Left ventricle myocardium inferior (tissue), 1 donor: ENCODE measurements at regions not wholly inside any gene's neighbourhood (a gene's known extent, or its start where the extent isn't known, plus 50 kb on each side); places are given as distances from the start of the nearest gene placed in this dataset.
"Not testable (repeated sequence)": the region's sequence is repeated elsewhere in the genome, so short reads cannot be mapped to it uniquely, and the experiment has no call there.

Experiments used
- DNase-seq: peaks from one replicate; pipeline ENCODE4 v3.0.0-alpha.2; 2020
- H3K27ac ChIP-seq: fragments of 200-600 bp; replicated peaks from 2 replicates; pipeline ENCODE4 v1.8.0; 2021
- H3K27me3 ChIP-seq: fragments of 200-600 bp; 2 replicates; pipeline ENCODE4 v1.8.0; 2021; ENCODE audit warnings: low read depth
- H3K36me3 ChIP-seq: fragments of 200-600 bp; 2 replicates; pipeline ENCODE4 v1.8.0; 2021
- H3K4me1 ChIP-seq: fragments of 200-600 bp; 2 replicates; pipeline ENCODE4 v1.8.0; 2021
- H3K4me3 ChIP-seq: fragments of 200-600 bp; 2 replicates; pipeline ENCODE4 v1.8.0; 2021; ENCODE audit warnings: mild to moderate bottlenecking, moderate library complexity
- H3K9me3 ChIP-seq: fragments of 200-600 bp; replicated peaks from 2 replicates; pipeline ENCODE4 v1.8.0; 2021
- intact Hi-C: fragments of 100-400 bp; cut with micrococcal nuclease; formaldehyde crosslinking; loops from one replicate; pipeline ENCODE4 v1.11.0; 2022
- TF ChIP-seq, protein P1 (sequence below): fragments of 200-600 bp; IDR thresholded peaks from 2 replicates; pipeline ENCODE4 v1.8.0; 2021; ENCODE audit warnings: antibody characterized with exemption, mild to moderate bottlenecking, borderline replicate concordance
- donor health status: DM: no; HTN: yes; CAD: no; lungs with severe emphysema.

DNA sequence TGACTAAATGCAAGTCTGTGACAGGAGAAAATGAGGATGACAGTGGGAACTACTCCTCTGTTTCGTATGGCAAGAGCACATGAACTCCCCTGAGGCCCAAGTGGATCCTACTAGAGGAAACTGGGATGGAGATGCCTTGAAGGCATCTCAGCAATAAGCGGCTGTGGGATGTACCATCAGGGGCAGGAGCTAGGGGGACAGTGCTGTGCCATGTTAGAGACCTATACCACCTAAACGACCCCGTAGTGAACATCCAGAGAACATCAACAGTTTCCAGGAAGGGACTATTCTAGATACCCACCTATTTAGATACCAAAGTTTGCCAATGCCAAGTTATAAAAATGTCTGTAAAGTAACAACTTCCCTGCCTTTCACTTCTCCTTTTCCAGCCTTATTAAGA, 860.8 kb upstream of the ACVR2A start:
- intact Hi-C loops: no loop called here

DNA sequence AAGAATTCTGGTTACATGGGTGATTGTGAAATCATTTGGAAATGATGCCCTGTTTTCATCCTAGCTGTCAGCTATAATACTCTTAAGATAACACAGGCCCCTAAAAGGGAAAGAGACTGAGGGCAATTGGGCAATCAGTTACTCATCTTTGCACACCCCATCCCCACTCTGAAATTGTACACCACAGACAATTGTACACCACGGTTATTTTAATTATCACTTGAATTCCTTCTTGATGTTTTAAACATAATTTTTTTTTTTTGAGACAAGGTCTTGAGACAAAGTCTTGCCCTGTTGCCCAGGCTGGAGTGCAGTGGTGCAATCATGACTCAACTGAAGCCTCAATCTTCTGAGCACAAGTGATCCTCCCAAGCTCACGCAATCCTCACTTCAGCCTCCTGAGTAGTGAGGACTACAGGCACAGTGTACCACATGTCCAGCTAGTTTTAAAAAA, 862.4 kb upstream of the ACVR2A start:
- Histone ChIP-seq H3K36me3 (no peaks in the 10 kb centered on the region), H3K4me3 (no peak overlapping the region), H3K27ac (no peak overlapping the region), H3K27me3 (no peaks in the 10 kb centered on the region), H3K4me1 (no peaks in the 10 kb centered on the region), H3K9me3 (no peaks in the 10 kb centered on the region)
- DNase-seq: no peak
- intact Hi-C loops: no loop called here
- TF ChIP-seq, protein P1, sequence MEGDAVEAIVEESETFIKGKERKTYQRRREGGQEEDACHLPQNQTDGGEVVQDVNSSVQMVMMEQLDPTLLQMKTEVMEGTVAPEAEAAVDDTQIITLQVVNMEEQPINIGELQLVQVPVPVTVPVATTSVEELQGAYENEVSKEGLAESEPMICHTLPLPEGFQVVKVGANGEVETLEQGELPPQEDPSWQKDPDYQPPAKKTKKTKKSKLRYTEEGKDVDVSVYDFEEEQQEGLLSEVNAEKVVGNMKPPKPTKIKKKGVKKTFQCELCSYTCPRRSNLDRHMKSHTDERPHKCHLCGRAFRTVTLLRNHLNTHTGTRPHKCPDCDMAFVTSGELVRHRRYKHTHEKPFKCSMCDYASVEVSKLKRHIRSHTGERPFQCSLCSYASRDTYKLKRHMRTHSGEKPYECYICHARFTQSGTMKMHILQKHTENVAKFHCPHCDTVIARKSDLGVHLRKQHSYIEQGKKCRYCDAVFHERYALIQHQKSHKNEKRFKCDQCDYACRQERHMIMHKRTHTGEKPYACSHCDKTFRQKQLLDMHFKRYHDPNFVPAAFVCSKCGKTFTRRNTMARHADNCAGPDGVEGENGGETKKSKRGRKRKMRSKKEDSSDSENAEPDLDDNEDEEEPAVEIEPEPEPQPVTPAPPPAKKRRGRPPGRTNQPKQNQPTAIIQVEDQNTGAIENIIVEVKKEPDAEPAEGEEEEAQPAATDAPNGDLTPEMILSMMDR: no peak

More for the DNA sequence above, 860.8 kb upstream of the ACVR2A start:
- Histone ChIP-seq H3K9me3 (no peaks in the 10 kb centered on the region), H3K36me3 (no peaks in the 10 kb centered on the region), H3K27me3 (no peaks in the 10 kb centered on the region), H3K4me3 (no peak overlapping the region), H3K4me1 (no peaks in the 10 kb centered on the region), H3K27ac (no peak overlapping the region)
- DNase-seq: no peak
- TF ChIP-seq, protein P1: no peak

DNA sequence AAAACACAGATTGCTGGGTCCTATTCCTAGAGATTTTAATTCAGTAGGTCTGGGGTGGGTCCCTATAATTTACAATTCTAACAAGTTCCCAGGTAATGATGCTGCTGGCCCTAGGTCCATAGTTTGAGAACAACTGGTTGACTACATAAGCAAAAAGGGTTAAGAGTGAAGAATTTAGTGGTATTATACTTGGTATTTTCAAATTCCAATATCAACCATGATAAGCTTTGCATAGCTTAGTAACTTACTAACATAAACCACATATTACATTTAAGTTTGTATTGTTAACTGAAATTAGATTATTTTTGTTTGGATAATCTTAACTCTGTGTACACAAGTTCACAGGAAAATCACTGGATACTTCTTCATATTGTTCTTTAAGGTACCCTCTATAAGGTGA, 862.9 kb upstream of the ACVR2A start:
- intact Hi-C loops: no loop called here
- Histone ChIP-seq H3K27ac (no peak overlapping the region), H3K27me3 (no peaks in the 10 kb centered on the region), H3K4me1 (no peaks in the 10 kb centered on the region), H3K36me3 (no peaks in the 10 kb centered on the region), H3K9me3 (no peaks in the 10 kb centered on the region), H3K4me3 (no peak overlapping the region)
- no peak for DNase-seq
- TF ChIP-seq, protein P1: no peak

DNA sequence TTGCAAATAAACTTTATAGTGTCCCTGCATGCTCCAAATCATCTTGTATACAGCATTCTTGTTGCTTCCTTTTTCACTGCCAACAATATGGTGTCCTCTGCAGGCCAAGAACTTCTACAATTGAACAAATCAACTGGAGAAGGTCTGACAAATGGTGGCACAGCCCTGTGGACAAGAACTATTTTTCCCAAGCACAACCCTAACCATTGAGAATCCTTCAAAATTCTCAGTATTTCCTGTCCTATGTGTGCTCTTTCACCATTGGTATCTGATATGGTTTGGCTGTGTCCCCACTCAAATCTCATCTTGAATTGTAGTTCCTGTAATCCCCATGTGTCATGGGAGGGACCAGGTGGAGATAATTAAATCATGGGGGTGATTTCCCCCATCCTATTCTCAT, 865.1 kb upstream of the ACVR2A start:
- no peaks in the 10 kb centered on the region for H3K36me3 ChIP-seq
- no peak for DNase-seq
- intact Hi-C loops: no loop called here
- H3K4me1 ChIP-seq: no peaks in the 10 kb centered on the region
- TF ChIP-seq, protein P1: no peak
- H3K4me3 ChIP-seq: no peak overlapping the region
- no peaks in the 10 kb centered on the region for H3K27me3 ChIP-seq
- no peaks in the 10 kb centered on the region for H3K9me3 ChIP-seq
- H3K27ac ChIP-seq: no peak overlapping the region

DNA sequence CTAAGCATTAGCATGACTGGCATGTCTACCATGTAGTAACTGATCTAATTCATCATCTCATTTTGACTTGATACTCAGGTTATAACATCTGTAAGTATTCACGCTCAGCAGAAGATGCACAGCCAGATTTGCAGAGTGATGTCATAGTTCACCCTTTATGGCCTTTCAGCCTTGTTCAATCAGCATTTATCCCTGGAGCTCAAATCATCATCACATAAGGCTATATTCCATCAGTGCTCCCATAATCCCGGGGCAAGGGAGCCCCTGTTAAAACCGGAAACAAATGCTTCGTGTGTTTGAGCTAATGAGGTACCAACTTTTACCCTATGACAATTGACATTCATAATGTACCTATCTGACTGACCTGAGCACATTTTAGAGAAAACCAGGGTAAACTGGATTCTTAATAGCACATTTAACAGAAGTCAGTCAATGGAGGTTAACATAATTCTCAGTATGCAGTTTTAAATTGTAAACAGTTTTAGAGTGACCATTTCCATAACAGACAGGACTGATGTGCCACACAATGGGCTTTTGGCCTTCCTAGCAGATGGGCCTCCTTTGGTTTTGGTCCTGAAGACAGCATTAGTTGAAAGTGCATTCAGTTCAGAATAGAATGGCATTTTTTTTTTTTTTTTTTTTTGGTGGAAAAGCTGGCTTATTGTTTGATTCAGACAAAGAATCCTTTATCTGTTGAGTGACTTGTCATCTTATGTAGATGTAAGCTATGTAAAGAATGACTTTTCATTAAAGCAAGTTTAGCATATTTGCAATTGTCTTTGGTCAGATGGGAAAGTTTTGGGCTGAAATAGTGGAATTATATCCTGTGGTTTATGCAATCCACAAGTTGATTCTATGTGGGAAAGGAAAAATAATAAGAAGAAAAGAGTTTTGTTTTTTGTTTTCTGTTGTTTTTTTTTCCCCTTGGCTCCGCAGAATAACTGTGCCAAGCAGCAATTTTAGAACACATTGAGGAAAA, 866.0 kb upstream of the ACVR2A start:
- DNase-seq: no peak
- Histone ChIP-seq H3K4me3 (no peak overlapping the region), H3K36me3 (no peaks in the 10 kb centered on the region), H3K4me1 (no peaks in the 10 kb centered on the region), H3K27ac (no peak overlapping the region), H3K9me3 (no peaks in the 10 kb centered on the region), H3K27me3 (no peaks in the 10 kb centered on the region)
- intact Hi-C loops: no loop called here
- TF ChIP-seq, protein P1: no peak

DNA sequence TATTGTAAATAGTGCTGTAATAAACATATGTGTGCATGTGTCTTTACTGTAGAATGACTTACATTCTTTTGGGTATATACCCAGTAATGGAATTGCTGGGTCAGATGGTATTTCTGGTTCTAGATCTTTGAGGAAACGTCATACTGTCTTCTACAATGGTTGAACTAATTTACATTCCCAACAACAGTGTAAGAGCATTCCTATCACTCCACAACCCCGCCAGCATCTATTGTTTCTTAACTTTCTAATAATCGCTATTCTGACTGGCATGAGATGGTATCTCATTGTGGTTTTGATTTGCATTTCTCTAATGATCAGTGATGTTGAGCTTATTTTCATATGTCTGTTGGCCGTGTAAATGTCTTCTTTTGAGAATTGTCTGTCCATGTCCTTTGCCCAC, 873.8 kb upstream of the ACVR2A start:
- DNase-seq, H3K27me3 ChIP-seq, H3K27ac ChIP-seq, H3K36me3 ChIP-seq, H3K4me3 ChIP-seq, H3K4me1 ChIP-seq, intact Hi-C loops: not testable (repeated sequence)
- peaks cover 22% of the 10 kb centered on the region for H3K9me3 ChIP-seq

DNA sequence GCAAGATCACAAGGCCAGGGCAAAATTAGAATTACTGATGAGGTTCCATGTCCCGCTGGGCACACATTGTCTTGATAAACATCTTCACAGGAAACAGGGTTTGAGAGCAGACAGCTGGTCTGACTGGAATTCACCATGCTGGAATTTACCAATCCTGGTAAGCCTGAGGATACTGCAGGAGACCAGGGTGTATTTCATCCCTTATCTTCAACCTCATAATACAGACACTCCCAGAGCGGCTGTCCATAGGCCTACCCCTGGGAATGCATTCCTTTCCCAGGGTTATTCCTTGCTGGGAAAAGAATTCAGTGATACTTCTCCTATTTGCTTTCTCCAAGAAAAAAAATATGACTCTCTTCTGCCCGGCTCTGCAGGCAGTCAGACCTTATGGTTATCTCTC, 875.1 kb upstream of the ACVR2A start:
- peaks cover 22% of the 10 kb centered on the region for H3K9me3 ChIP-seq
- H3K36me3 ChIP-seq, H3K4me1 ChIP-seq, H3K4me3 ChIP-seq, H3K27me3 ChIP-seq, DNase-seq, H3K27ac ChIP-seq, intact Hi-C loops: not testable (repeated sequence)
